GM23338 (cell line): ENCODE measurements at regions not wholly inside any gene's neighbourhood (a gene's known extent, or its start where the extent isn't known, plus 50 kb on each side); places are given as distances from the start of the nearest gene placed in this dataset.

Experiments used
- ATAC-seq: fragments of 200-7000 bp; cut with Tn5 transposase; 3 replicates; pipeline ENCODE4 v1.9.1; 2020
- DNase-seq: peaks from one replicate; pipeline ENCODE4 v3.0.0-alpha.2; 2015; ENCODE audit warnings: low spot score
- H2AFZ ChIP-seq: fragments of 200-600 bp; sonication (generic); 2 replicates; pipeline ENCODE4 v1.8.0; 2016; ENCODE audit warnings: antibody characterized with exemption, mild to moderate bottlenecking, moderate library complexity
- H3F3A ChIP-seq: fragments of 200-600 bp; sonication (generic); replicated peaks from 2 replicates; pipeline ENCODE4 v1.8.0; 2017; ENCODE audit warnings: antibody characterized with exemption, mixed run types, low read depth
- H3K27ac ChIP-seq: fragments of 200-600 bp; sonication (generic); 2 replicates; pipeline ENCODE4 v1.6.1; 2016; ENCODE audit warnings: low read depth
- H3K27me3 ChIP-seq: fragments of 200-600 bp; sonication (generic); 2 replicates; pipeline ENCODE4 v1.8.0; 2016; ENCODE audit warnings: mild to moderate bottlenecking, mixed run types, moderate library complexity; ENCODE audit not compliant: insufficient read depth
- H3K36me3 ChIP-seq: fragments of 200-600 bp; sonication (generic); 2 replicates; pipeline ENCODE4 v1.8.0; 2016; ENCODE audit warnings: mild to moderate bottlenecking; ENCODE audit not compliant: insufficient read depth
- H3K4me1 ChIP-seq: fragments of 200-600 bp; sonication (generic); 2 replicates; pipeline ENCODE4 v1.8.0; 2016; ENCODE audit warnings: mild to moderate bottlenecking, moderate library complexity; ENCODE audit not compliant: insufficient read depth
- H3K4me2 ChIP-seq: fragments of 200-600 bp; sonication (generic); 2 replicates; pipeline ENCODE4 v1.7.1; 2017; ENCODE audit warnings: mixed run types
- H3K4me3 ChIP-seq: fragments of 200-600 bp; sonication (generic); 2 replicates; pipeline ENCODE4 v1.6.1; 2016; ENCODE audit warnings: mixed run types
- H3K79me2 ChIP-seq: fragments of 200-600 bp; sonication (generic); replicated peaks from 2 replicates; pipeline ENCODE4 v1.8.0; 2017; ENCODE audit warnings: mild to moderate bottlenecking; ENCODE audit not compliant: insufficient read depth
- H3K9me2 ChIP-seq: fragments of 200-600 bp; sonication (generic); 2 replicates; pipeline ENCODE4 v1.8.0; 2017; ENCODE audit not compliant: insufficient read depth
- H4K20me1 ChIP-seq: fragments of 200-600 bp; sonication (generic); replicated peaks from 2 replicates; pipeline ENCODE4 v1.8.0; 2017; ENCODE audit warnings: mild to moderate bottlenecking; ENCODE audit not compliant: insufficient read depth
- H3K27ac Mint-ChIP-seq: 2 replicates; pipeline ENCODE4 v1.8.0; 2020; ENCODE audit warnings: inconsistent platforms, mild to moderate bottlenecking, moderate library complexity, mixed read lengths
- H3K27me3 Mint-ChIP-seq: 3 replicates; pipeline ENCODE4 v1.8.0; 2022; ENCODE audit warnings: low read depth, mild to moderate bottlenecking, moderate library complexity, mixed read lengths, inconsistent platforms; ENCODE audit not compliant: insufficient read depth, poor library complexity
- H3K36me3 Mint-ChIP-seq: 3 replicates; pipeline ENCODE4 v1.8.0; 2021; ENCODE audit warnings: low read depth, mild to moderate bottlenecking, inconsistent platforms, moderate library complexity, mixed read lengths
- H3K4me1 Mint-ChIP-seq: 3 replicates; pipeline ENCODE4 v1.8.0; 2020; ENCODE audit warnings: mild to moderate bottlenecking, inconsistent platforms, mixed read lengths
- H3K4me3 Mint-ChIP-seq: 3 replicates; pipeline ENCODE4 v1.8.0; 2021; ENCODE audit warnings: moderate library complexity, mild to moderate bottlenecking, inconsistent platforms, mixed read lengths
- H3K9me3 Mint-ChIP-seq: 3 replicates; pipeline ENCODE4 v1.8.0; 2020; ENCODE audit warnings: moderate library complexity, mild to moderate bottlenecking, inconsistent platforms, mixed read lengths
- EZH2 ChIP-seq: fragments of 200-600 bp; sonication (generic); IDR thresholded peaks from one replicate; pipeline ENCODE4 v1.8.0; 2017; ENCODE audit warnings: antibody characterized with exemption, mild to moderate bottlenecking, low read depth; ENCODE audit not compliant: unreplicated experiment
- JUNB ChIP-seq: IDR thresholded peaks from one replicate; pipeline ENCODE4 v1.6.1; 2016; ENCODE audit warnings: antibody characterized with exemption; ENCODE audit not compliant: unreplicated experiment
- NANOG ChIP-seq: IDR thresholded peaks from 2 replicates; pipeline ENCODE4 v1.6.1; 2016; ENCODE audit warnings: antibody characterized with exemption, borderline replicate concordance
- STAT1 ChIP-seq: IDR thresholded peaks from one replicate; pipeline ENCODE4 v1.6.1; 2016; ENCODE audit warnings: antibody characterized with exemption; ENCODE audit not compliant: unreplicated experiment
- ZNF114 ChIP-seq: fragments of 250-450 bp; sonication (Bioruptor Pico); IDR thresholded peaks from 2 replicates; pipeline ENCODE4 v1.5.0; 2020; ENCODE audit warnings: mild to moderate bottlenecking, moderate library complexity
- ZNF331 ChIP-seq: fragments of 250-450 bp; sonication (Bioruptor Pico); IDR thresholded peaks from 2 replicates; pipeline ENCODE4 v1.5.0; 2020; ENCODE audit warnings: low read depth, mild to moderate bottlenecking, moderate library complexity
- TF ChIP-seq, protein P1 (sequence below), 2 experiments: fragments of 200-600 bp in 1 of 2; sonication (generic) in 1 of 2; conservative IDR thresholded peaks; 2 replicates each; pipeline versions ENCODE4 v1.5.1 to v1.6.1; 2016 to 2017; ENCODE audit warnings: antibody characterized with exemption in 2 of 2, low read depth in 2 of 2, mild to moderate bottlenecking in 2 of 2, moderate library complexity in 1 of 2
- TF ChIP-seq, protein P2 (sequence below): IDR thresholded peaks from one replicate; pipeline ENCODE4 v1.6.1; 2018; ENCODE audit warnings: antibody characterized with exemption; ENCODE audit not compliant: unreplicated experiment
- TF ChIP-seq, protein P3 (sequence below): IDR thresholded peaks from 2 replicates; pipeline ENCODE4 v1.6.1; 2016; ENCODE audit warnings: antibody characterized with exemption

- TF ChIP-seq ZNF331 (CRISPR knock-in tag) (no peak), ZNF114 (CRISPR knock-in tag) (no peak), JUNB (no peak), NANOG (no peak), STAT1 (no peak)
- TF ChIP-seq, protein P1, sequence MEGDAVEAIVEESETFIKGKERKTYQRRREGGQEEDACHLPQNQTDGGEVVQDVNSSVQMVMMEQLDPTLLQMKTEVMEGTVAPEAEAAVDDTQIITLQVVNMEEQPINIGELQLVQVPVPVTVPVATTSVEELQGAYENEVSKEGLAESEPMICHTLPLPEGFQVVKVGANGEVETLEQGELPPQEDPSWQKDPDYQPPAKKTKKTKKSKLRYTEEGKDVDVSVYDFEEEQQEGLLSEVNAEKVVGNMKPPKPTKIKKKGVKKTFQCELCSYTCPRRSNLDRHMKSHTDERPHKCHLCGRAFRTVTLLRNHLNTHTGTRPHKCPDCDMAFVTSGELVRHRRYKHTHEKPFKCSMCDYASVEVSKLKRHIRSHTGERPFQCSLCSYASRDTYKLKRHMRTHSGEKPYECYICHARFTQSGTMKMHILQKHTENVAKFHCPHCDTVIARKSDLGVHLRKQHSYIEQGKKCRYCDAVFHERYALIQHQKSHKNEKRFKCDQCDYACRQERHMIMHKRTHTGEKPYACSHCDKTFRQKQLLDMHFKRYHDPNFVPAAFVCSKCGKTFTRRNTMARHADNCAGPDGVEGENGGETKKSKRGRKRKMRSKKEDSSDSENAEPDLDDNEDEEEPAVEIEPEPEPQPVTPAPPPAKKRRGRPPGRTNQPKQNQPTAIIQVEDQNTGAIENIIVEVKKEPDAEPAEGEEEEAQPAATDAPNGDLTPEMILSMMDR (conservative IDR thresholded peaks at IDR 0.05; ENCODE audit: low read depth in 2 of 2) = no peak
- Histone ChIP-seq H3K9me2 (peaks cover 4% of the 10 kb centered on the region), H3K79me2 (no peaks in the 10 kb centered on the region), H3K27me3 (no peaks in the 10 kb centered on the region), H4K20me1 (no peaks in the 10 kb centered on the region), H3K4me1 (peaks cover 4% of the 10 kb centered on the region; the same call in 1 of the 2 replicates), H3K27ac (no peak overlapping the region), H3K36me3 (no peaks in the 10 kb centered on the region), H3F3A (no peaks in the 10 kb centered on the region), H3K4me3 (no peak overlapping the region), H3K4me2 (no peak overlapping the region), H2AFZ (no peak overlapping the region)
- peaks cover 3% of the 10 kb centered on the region for H3K27me3 Mint-ChIP-seq
- ATAC-seq (no peak), DNase-seq (no peak)
- H3K9me3 Mint-ChIP-seq = no peaks in the 10 kb centered on the region
- no peak overlapping the region for H3K4me3 Mint-ChIP-seq
- H3K36me3 Mint-ChIP-seq = no peaks in the 10 kb centered on the region
- peaks cover 9% of the 10 kb centered on the region; the same call in 2 of the 3 replicates for H3K4me1 Mint-ChIP-seq
- H3K27ac Mint-ChIP-seq = no peak overlapping the region
Observed at GRCh38 chr2:19648583-19648982, 253.2 kb downstream of the TTC32 start.

DNA sequence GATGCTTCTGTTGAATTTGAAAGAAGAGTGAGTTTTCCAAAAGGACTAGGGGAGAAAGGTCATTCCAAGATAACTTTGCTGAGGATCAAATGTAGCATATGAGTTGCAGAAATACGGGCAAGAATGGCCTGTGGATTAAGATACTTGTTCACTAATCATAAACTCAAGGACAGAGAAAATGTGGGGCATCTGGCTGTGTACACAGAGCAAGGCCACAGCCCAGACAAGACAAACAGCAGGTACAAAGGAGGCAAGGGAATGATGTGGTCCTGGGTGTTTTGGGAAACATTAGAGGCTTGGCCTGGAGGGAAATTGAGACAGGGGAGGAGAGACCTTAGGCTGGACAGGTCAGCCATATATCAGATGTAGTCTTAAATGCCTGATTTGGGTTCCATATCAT lies 254.8 kb downstream of the TTC32 start:
- Mint-ChIP-seq H3K27me3 (peaks cover 3% of the 10 kb centered on the region), H3K4me3 (no peak overlapping the region), H3K9me3 (no peaks in the 10 kb centered on the region), H3K27ac (no peak overlapping the region; the same call in 1 of the 2 replicates), H3K36me3 (no peaks in the 10 kb centered on the region), H3K4me1 (peaks cover 4% of the 10 kb centered on the region; the same call in 2 of the 3 replicates)
- H4K20me1 ChIP-seq = no peaks in the 10 kb centered on the region
- H3K36me3 ChIP-seq = no peaks in the 10 kb centered on the region
- no peak overlapping the region for H3K27ac ChIP-seq
- no peak for DNase-seq
- H2AFZ ChIP-seq = no peak overlapping the region
- no peak overlapping the region for H3K4me3 ChIP-seq
- ATAC-seq = no peak
- no peaks in the 10 kb centered on the region for H3K27me3 ChIP-seq
- H3F3A ChIP-seq = no peaks in the 10 kb centered on the region
- peaks cover 4% of the 10 kb centered on the region for H3K9me2 ChIP-seq
- peaks cover 4% of the 10 kb centered on the region; the same call in 1 of the 2 replicates for H3K4me1 ChIP-seq
- no peaks in the 10 kb centered on the region for H3K79me2 ChIP-seq
- no peak overlapping the region for H3K4me2 ChIP-seq
- TF ChIP-seq NANOG (no peak), JUNB (no peak), EZH2 (no peak), ZNF114 (CRISPR knock-in tag) (no peak), STAT1 (no peak)
- TF ChIP-seq, protein P2, sequence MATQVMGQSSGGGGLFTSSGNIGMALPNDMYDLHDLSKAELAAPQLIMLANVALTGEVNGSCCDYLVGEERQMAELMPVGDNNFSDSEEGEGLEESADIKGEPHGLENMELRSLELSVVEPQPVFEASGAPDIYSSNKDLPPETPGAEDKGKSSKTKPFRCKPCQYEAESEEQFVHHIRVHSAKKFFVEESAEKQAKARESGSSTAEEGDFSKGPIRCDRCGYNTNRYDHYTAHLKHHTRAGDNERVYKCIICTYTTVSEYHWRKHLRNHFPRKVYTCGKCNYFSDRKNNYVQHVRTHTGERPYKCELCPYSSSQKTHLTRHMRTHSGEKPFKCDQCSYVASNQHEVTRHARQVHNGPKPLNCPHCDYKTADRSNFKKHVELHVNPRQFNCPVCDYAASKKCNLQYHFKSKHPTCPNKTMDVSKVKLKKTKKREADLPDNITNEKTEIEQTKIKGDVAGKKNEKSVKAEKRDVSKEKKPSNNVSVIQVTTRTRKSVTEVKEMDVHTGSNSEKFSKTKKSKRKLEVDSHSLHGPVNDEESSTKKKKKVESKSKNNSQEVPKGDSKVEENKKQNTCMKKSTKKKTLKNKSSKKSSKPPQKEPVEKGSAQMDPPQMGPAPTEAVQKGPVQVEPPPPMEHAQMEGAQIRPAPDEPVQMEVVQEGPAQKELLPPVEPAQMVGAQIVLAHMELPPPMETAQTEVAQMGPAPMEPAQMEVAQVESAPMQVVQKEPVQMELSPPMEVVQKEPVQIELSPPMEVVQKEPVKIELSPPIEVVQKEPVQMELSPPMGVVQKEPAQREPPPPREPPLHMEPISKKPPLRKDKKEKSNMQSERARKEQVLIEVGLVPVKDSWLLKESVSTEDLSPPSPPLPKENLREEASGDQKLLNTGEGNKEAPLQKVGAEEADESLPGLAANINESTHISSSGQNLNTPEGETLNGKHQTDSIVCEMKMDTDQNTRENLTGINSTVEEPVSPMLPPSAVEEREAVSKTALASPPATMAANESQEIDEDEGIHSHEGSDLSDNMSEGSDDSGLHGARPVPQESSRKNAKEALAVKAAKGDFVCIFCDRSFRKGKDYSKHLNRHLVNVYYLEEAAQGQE = no peak
- TF ChIP-seq, protein P3, sequence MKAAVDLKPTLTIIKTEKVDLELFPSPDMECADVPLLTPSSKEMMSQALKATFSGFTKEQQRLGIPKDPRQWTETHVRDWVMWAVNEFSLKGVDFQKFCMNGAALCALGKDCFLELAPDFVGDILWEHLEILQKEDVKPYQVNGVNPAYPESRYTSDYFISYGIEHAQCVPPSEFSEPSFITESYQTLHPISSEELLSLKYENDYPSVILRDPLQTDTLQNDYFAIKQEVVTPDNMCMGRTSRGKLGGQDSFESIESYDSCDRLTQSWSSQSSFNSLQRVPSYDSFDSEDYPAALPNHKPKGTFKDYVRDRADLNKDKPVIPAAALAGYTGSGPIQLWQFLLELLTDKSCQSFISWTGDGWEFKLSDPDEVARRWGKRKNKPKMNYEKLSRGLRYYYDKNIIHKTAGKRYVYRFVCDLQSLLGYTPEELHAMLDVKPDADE = no peak
